Neuronal stem cell (in vitro differentiated cells): ENCODE measurements at regions not wholly inside any gene's neighbourhood (a gene's known extent, or its start where the extent isn't known, plus 50 kb on each side); places are given as distances from the start of the nearest gene placed in this dataset.

Source experiments
- DNase-seq: peaks from one replicate; pipeline ENCODE4 v3.0.0-alpha.2; 2013; ENCODE audit warnings: low spot score
- H2AFZ ChIP-seq: one replicate; pipeline ENCODE4 v1.6.1; 2013; ENCODE audit warnings: mild to moderate bottlenecking, low read length, inconsistent platforms
- H2AK5ac ChIP-seq: 2 replicates; pipeline ENCODE4 v1.6.1; 2013; ENCODE audit warnings: low read depth, mild to moderate bottlenecking, inconsistent platforms, low read length, moderate library complexity, mixed read lengths
- H2BK120ac ChIP-seq: 2 replicates; pipeline ENCODE4 v1.6.1; 2013; ENCODE audit warnings: low read depth, mild to moderate bottlenecking, inconsistent platforms, low read length, moderate library complexity, mixed read lengths
- H2BK12ac ChIP-seq: one replicate; pipeline ENCODE4 v1.6.1; 2013; ENCODE audit warnings: low read length, inconsistent platforms
- H2BK15ac ChIP-seq: 2 replicates; pipeline ENCODE4 v1.6.1; 2013; ENCODE audit warnings: mild to moderate bottlenecking, low read length, inconsistent platforms, mixed read lengths
- H2BK5ac ChIP-seq: one replicate; pipeline ENCODE4 v1.6.1; 2013; ENCODE audit warnings: inconsistent platforms, mild to moderate bottlenecking, low read length, moderate library complexity
- H3K14ac ChIP-seq: one replicate; pipeline ENCODE4 v1.6.1; 2013; ENCODE audit warnings: low read length, inconsistent platforms
- H3K18ac ChIP-seq: 2 replicates; pipeline ENCODE4 v1.6.1; 2013; ENCODE audit warnings: low read length, inconsistent platforms
- H3K23ac ChIP-seq: 2 replicates; pipeline ENCODE4 v1.6.1; 2013; ENCODE audit warnings: low read depth, mild to moderate bottlenecking, mixed read lengths, low read length, inconsistent platforms; ENCODE audit not compliant: poor library complexity
- H3K27ac ChIP-seq: replicated peaks from 3 replicates; pipeline ENCODE4 v1.5.1; 2013; ENCODE audit warnings: low read length, inconsistent platforms
- H3K27me3 ChIP-seq, 3 experiments: 2 replicates each; pipeline ENCODE4 v1.6.1; 2013; ENCODE audit warnings: low read length in 3 of 3, mild to moderate bottlenecking in 2 of 3, inconsistent platforms in 1 of 3, low read depth in 1 of 3, mixed read lengths in 1 of 3, moderate library complexity in 1 of 3; ENCODE audit not compliant: control insufficient read depth in 3 of 3, insufficient read depth in 3 of 3
- H3K36me3 ChIP-seq, 2 donors: replicated peaks in 1 of 2; 2 replicates each; pipeline ENCODE4 v1.6.1; 2013; ENCODE audit warnings: low read length in 2 of 2; ENCODE audit not compliant: control insufficient read depth in 2 of 2, insufficient read depth in 2 of 2
- H3K4ac ChIP-seq: 2 replicates; pipeline ENCODE4 v1.6.1; 2013; ENCODE audit warnings: inconsistent platforms, mild to moderate bottlenecking, low read length, moderate library complexity
- H3K4me1 ChIP-seq, 2 donors: 1 replicate in 1 of 2; 2 replicates in 1 of 2; pipeline ENCODE4 v1.6.1; 2013; ENCODE audit warnings: low read length in 2 of 2, low read depth in 1 of 2; ENCODE audit not compliant: control insufficient read depth in 2 of 2, insufficient read depth in 1 of 2
- H3K4me2 ChIP-seq: one replicate; pipeline ENCODE4 v1.6.1; 2013; ENCODE audit warnings: mild to moderate bottlenecking, low read length, inconsistent platforms; ENCODE audit not compliant: insufficient read depth, poor library complexity, severe bottlenecking
- H3K4me3 ChIP-seq, 2 donors: 2 replicates each; pipeline ENCODE4 v1.5.1; 2013; ENCODE audit warnings: low read length in 2 of 2, mild to moderate bottlenecking in 2 of 2, inconsistent platforms in 1 of 2, moderate library complexity in 1 of 2
- H3K79me1 ChIP-seq: one replicate; pipeline ENCODE4 v1.6.1; 2013; ENCODE audit warnings: low read depth, mild to moderate bottlenecking, inconsistent platforms, low read length, moderate library complexity
- H3K9ac ChIP-seq: one replicate; pipeline ENCODE4 v1.6.1; 2013; ENCODE audit warnings: mild to moderate bottlenecking, low read depth, low read length, inconsistent platforms; ENCODE audit not compliant: poor library complexity
- H3K9me3 ChIP-seq, 2 donors: replicated peaks in 1 of 2; 2 replicates each; pipeline versions ENCODE3 to v1.6.1; 2013; ENCODE audit warnings: low read length in 2 of 2, mild to moderate bottlenecking in 2 of 2, inconsistent platforms in 1 of 2, low read depth in 1 of 2, mixed read lengths in 1 of 2, moderate library complexity in 1 of 2; ENCODE audit not compliant: control insufficient read depth in 2 of 2, insufficient read depth in 1 of 2
- H4K8ac ChIP-seq: one replicate; pipeline ENCODE4 v1.6.1; 2013; ENCODE audit warnings: low read depth, mild to moderate bottlenecking, inconsistent platforms, low read length, moderate library complexity
- H4K91ac ChIP-seq: one replicate; pipeline ENCODE4 v1.6.1; 2013; ENCODE audit warnings: low read length, low read depth, mild to moderate bottlenecking, inconsistent platforms; ENCODE audit not compliant: poor library complexity
- WGBS, 2 donors: extraction: QIAGEN DNeasy Blood & Tissue Kit; methylation state at CpG; one replicate each; pipeline ENCODE4 v1.1.7; 2013; ENCODE audit warnings: missing lambda C conversion rate in 2 of 2, mixed read lengths in 1 of 2; ENCODE audit not compliant: insufficient read length in 2 of 2, insufficient replicate concordance in 1 of 2; ENCODE audit errors: extremely low coverage in 2 of 2; 5-methylcytosine and 5-hydroxymethylcytosine counted together

- H3K27ac ChIP-seq, result no peak overlapping the region
- H2AK5ac ChIP-seq, result no peak overlapping the region
- H3K9ac ChIP-seq, result no peak overlapping the region
- H3K4me3 ChIP-seq, result no peak overlapping the region
- H3K14ac ChIP-seq, result no peak overlapping the region
- no peak overlapping the region for H2BK120ac ChIP-seq
- no peak overlapping the region for H3K4ac ChIP-seq
- H4K91ac ChIP-seq, result no peak overlapping the region
- H3K79me1 ChIP-seq, result no peaks in the 10 kb centered on the region
- H2BK5ac ChIP-seq, result no peak overlapping the region
- H2AFZ ChIP-seq, result no peak overlapping the region
- no peaks in the 10 kb centered on the region for H3K9me3 ChIP-seq
- no peak overlapping the region for H3K4me2 ChIP-seq
- H3K27me3 ChIP-seq, result no peaks in the 10 kb centered on the region
- H3K4me1 ChIP-seq, result no peaks in the 10 kb centered on the region
- H2BK12ac ChIP-seq, result no peak overlapping the region
- DNase-seq, result no peak
- H3K23ac ChIP-seq, result no peak overlapping the region
- no peaks in the 10 kb centered on the region for H3K36me3 ChIP-seq
- H4K8ac ChIP-seq, result no peak overlapping the region
- no peak overlapping the region for H2BK15ac ChIP-seq
- no peak overlapping the region for H3K18ac ChIP-seq
Measured at GRCh38 chr4:141518222-141518621, 118.2 kb upstream of the IL15 start.

GRCh38 chr4:141524116-141524515 is 112.3 kb upstream of the IL15 start:
- Histone ChIP-seq H3K9ac (no peak overlapping the region), H3K18ac (no peak overlapping the region), H3K14ac (no peak overlapping the region), H2AK5ac (no peak overlapping the region), H3K23ac (no peak overlapping the region), H3K79me1 (no peaks in the 10 kb centered on the region), H3K4me1 (no peaks in the 10 kb centered on the region), H3K4me2 (no peak overlapping the region), H3K36me3 (no peaks in the 10 kb centered on the region), H4K8ac (no peak overlapping the region), H3K4me3 (no peak overlapping the region), H3K27ac (no peak overlapping the region), H3K4ac (no peak overlapping the region), H2BK120ac (no peak overlapping the region), H4K91ac (no peak overlapping the region), H3K27me3 (no peaks in the 10 kb centered on the region), H2BK12ac (no peak overlapping the region), H3K9me3 (no peaks in the 10 kb centered on the region), H2AFZ (no peak overlapping the region), H2BK5ac (no peak overlapping the region), H2BK15ac (no peak overlapping the region)
- no peak for DNase-seq

GRCh38 chr4:141524841-141525240 is 111.5 kb upstream of the IL15 start:
- Histone ChIP-seq H3K36me3 (no peaks in the 10 kb centered on the region), H3K4me2 (no peak overlapping the region), H3K23ac (no peak overlapping the region), H4K91ac (no peak overlapping the region), H3K4ac (no peak overlapping the region), H3K4me3 (no peak overlapping the region), H3K9ac (no peak overlapping the region), H3K27ac (no peak overlapping the region), H3K27me3 (no peaks in the 10 kb centered on the region), H2BK15ac (no peak overlapping the region), H4K8ac (no peak overlapping the region), H3K18ac (no peak overlapping the region), H3K4me1 (no peaks in the 10 kb centered on the region), H3K14ac (no peak overlapping the region), H2AK5ac (no peak overlapping the region), H2BK12ac (no peak overlapping the region), H2BK120ac (no peak overlapping the region), H2AFZ (no peak overlapping the region), H3K79me1 (no peaks in the 10 kb centered on the region), H2BK5ac (no peak overlapping the region), H3K9me3 (no peaks in the 10 kb centered on the region)
- WGBS, 2 donors, result no CpG with 5 or more reads among the region's 2 CpGs
- no peak for DNase-seq

GRCh38 chr4:141530627-141531026 is 105.8 kb upstream of the IL15 start:
- Histone ChIP-seq H3K36me3 (no peaks in the 10 kb centered on the region), H2BK5ac (no peak overlapping the region), H2BK120ac (no peak overlapping the region), H3K18ac (no peak overlapping the region), H3K27ac (no peak overlapping the region), H4K91ac (no peak overlapping the region), H3K4me1 (no peaks in the 10 kb centered on the region), H3K27me3 (no peaks in the 10 kb centered on the region), H2AK5ac (no peak overlapping the region), H3K9ac (no peak overlapping the region), H3K4me3 (no peak overlapping the region), H3K4me2 (no peak overlapping the region), H2BK15ac (no peak overlapping the region), H3K14ac (no peak overlapping the region), H3K9me3 (no peaks in the 10 kb centered on the region), H3K79me1 (no peaks in the 10 kb centered on the region), H4K8ac (no peak overlapping the region), H2BK12ac (no peak overlapping the region), H2AFZ (no peak overlapping the region), H3K4ac (no peak overlapping the region), H3K23ac (no peak overlapping the region)
- DNase-seq, result no peak
- WGBS, 2 donors, result no CpG with 5 or more reads among the region's 4 CpGs
